SJSA1 (cell line): ENCODE measurements at regions not wholly inside any gene's neighbourhood (a gene's known extent, or its start where the extent isn't known, plus 50 kb on each side); places are given as distances from the start of the nearest gene placed in this dataset.

Experiments used
- DNase-seq, 2 experiments: peaks; one replicate each; pipeline ENCODE4 v3.0.0-alpha.2; 2015 to 2020; ENCODE audit warnings: low spot score in 2 of 2, low read depth in 1 of 2
- H3K27ac ChIP-seq: fragments of 250-450 bp; sonication (Bioruptor Pico); 2 replicates; pipeline ENCODE4 v1.5.1; 2020; ENCODE audit warnings: mild to moderate bottlenecking, moderate library complexity
- H3K27me3 ChIP-seq: fragments of 250-450 bp; sonication (Bioruptor Pico); replicated peaks from 2 replicates; pipeline ENCODE4 v1.5.1; 2020; ENCODE audit warnings: mild to moderate bottlenecking, moderate library complexity
- H3K36me3 ChIP-seq: fragments of 250-450 bp; sonication (Bioruptor Pico); 2 replicates; pipeline ENCODE4 v1.5.1; 2020; ENCODE audit warnings: mild to moderate bottlenecking
- H3K4me1 ChIP-seq: fragments of 250-450 bp; sonication (Bioruptor Pico); replicated peaks from 2 replicates; pipeline ENCODE4 v1.6.1; 2021; ENCODE audit warnings: mild to moderate bottlenecking
- H3K4me3 ChIP-seq: fragments of 250-450 bp; sonication (Bioruptor Pico); 2 replicates; pipeline ENCODE4 v1.5.1; 2020; ENCODE audit warnings: mild to moderate bottlenecking
- H3K9me3 ChIP-seq: fragments of 250-450 bp; sonication (Bioruptor Pico); replicated peaks from 2 replicates; pipeline ENCODE4 v1.5.1; 2020; ENCODE audit warnings: mild to moderate bottlenecking

GRCh38 chr10:60446070-60446833 is 56.6 kb upstream of the ANK3 start:
- Histone ChIP-seq H3K9me3 (no peaks in the 10 kb centered on the region), H3K4me3 (no peak overlapping the region), H3K27me3 (no peaks in the 10 kb centered on the region), H3K27ac (no peak overlapping the region), H3K4me1 (0 out of 2 replicates have a peak, but pooled peaks cover 7% of the 10 kb centered on the region), H3K36me3 (no peaks in the 10 kb centered on the region)
- DNase-seq: no peak

GRCh38 chr10:60444494-60445064 is 54.9 kb upstream of the ANK3 start:
- no peak for DNase-seq
- H3K9me3 ChIP-seq: no peaks in the 10 kb centered on the region
- H3K27me3 ChIP-seq: no peaks in the 10 kb centered on the region
- H3K36me3 ChIP-seq: no peaks in the 10 kb centered on the region
- H3K27ac ChIP-seq: no peak overlapping the region
- no peak overlapping the region for H3K4me3 ChIP-seq
- 0 out of 2 replicates have a peak, but pooled peaks cover 7% of the 10 kb centered on the region for H3K4me1 ChIP-seq

GRCh38 chr10:60443346-60443745 is 53.7 kb upstream of the ANK3 start:
- DNase-seq: no peak

GRCh38 chr10:60441515-60441914 is 51.8 kb upstream of the ANK3 start:
- Histone ChIP-seq H3K4me3 (no peak overlapping the region), H3K9me3 (no peaks in the 10 kb centered on the region), H3K4me1 (0 out of 2 replicates have a peak, but pooled peaks cover under 1% of the 10 kb centered on the region), H3K27ac (no peak overlapping the region), H3K27me3 (no peaks in the 10 kb centered on the region), H3K36me3 (no peaks in the 10 kb centered on the region)
- DNase-seq: no peak

More at GRCh38 chr10:60443346-60443745, 53.7 kb upstream of the ANK3 start:
- Histone ChIP-seq H3K9me3 (no peaks in the 10 kb centered on the region), H3K36me3 (no peaks in the 10 kb centered on the region), H3K27ac (no peak overlapping the region), H3K4me3 (no peak overlapping the region), H3K4me1 (0 out of 2 replicates have a peak, but pooled peaks cover 7% of the 10 kb centered on the region), H3K27me3 (no peaks in the 10 kb centered on the region)

- Histone ChIP-seq H3K4me1 (no peaks in the 10 kb centered on the region), H3K9me3 (no peaks in the 10 kb centered on the region), H3K27ac (no peak overlapping the region), H3K36me3 (no peaks in the 10 kb centered on the region), H3K4me3 (no peak overlapping the region), H3K27me3 (no peaks in the 10 kb centered on the region)
- DNase-seq: no peak
These were observed 50.0 kb upstream of the ANK3 start for GRCh38 chr10:60439641-60440040.
